ENCODE measurements at regions not wholly inside any gene's neighbourhood (a gene's known extent, or its start where the extent isn't known, plus 50 kb on each side); places are given as distances from the start of the nearest gene placed in this dataset.
A peak's percentile ranks its signal among the peaks of the same experiment; 100 is the strongest.
"Not testable (repeated sequence)": the region's sequence is repeated elsewhere in the genome, so short reads cannot be mapped to it uniquely, and the experiment has no call there.

DNA sequence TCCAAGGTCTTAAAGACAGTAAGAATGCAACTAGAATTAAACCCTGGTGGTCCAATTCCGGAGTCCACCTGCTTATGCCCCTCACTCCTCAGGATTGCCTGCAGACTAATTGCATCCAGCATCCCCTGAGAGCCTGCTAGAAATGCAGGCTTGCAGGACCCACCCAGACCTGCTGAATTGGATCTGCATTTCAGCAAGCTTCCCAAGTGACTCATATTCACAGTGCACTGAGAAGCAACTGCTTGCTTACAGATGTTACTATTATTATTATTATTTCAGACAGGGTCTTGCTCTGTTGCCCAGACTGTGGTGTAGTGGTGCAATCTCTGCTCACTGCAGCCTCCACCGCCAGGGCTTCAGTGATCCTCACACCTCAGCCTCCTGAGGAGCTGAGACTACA, 83.5 kb upstream of the VGLL4 start:
- DNase-seq (ENCODE audit: low read depth), result peak; percentile 33
- H3K4me3 ChIP-seq (ENCODE audit: control insufficient read depth, low read depth, low read length), result no peak overlapping the region
- no peak for TF ChIP-seq CTCF (conservative IDR thresholded peaks at IDR 0.05; ENCODE audit: control insufficient read depth, insufficient read depth, low read depth, low read length)

DNA sequence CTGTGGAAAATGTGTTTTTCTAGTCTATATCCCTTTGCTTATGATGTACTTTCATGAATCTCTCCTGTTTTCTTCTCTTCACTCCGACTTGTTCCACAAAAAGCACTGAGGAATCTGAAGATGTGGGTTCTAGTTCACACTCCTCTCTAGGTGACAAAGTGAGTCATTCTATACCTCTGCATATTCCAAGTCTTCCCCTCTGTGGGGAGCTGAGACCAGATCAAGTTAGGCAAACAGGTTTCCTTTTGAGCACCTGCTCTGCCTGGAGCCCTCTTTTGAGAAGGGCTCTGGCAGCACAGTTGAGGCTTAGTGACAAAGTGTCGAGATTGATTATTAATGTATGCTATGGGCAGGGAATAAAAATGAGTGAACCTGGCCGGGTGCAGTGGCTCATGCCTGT, 82.4 kb upstream of the VGLL4 start:
- H3K4me3 ChIP-seq (ENCODE audit: control insufficient read depth, low read depth, low read length), result no peak overlapping the region
- no peak for DNase-seq (ENCODE audit: low read depth)
- no peak for TF ChIP-seq CTCF (conservative IDR thresholded peaks at IDR 0.05; ENCODE audit: control insufficient read depth, insufficient read depth, low read depth, low read length)

- DNase-seq (ENCODE audit: low read depth); H3K4me3 ChIP-seq (ENCODE audit: control insufficient read depth, low read depth, low read length): not testable (repeated sequence)
Observed at GRCh38 chr3:11725340-11725641, 81.6 kb upstream of the VGLL4 start.

GRCh38 chr3:11724615-11725339, 81.1 kb upstream of the VGLL4 start:
- DNase-seq (ENCODE audit: low read depth), result no peak
- no peak for TF ChIP-seq CTCF (conservative IDR thresholded peaks at IDR 0.05; ENCODE audit: control insufficient read depth, insufficient read depth, low read depth, low read length)
- H3K4me3 ChIP-seq (ENCODE audit: control insufficient read depth, low read depth, low read length), result no peak overlapping the region

GRCh38 chr3:11721479-11721878, 77.8 kb upstream of the VGLL4 start:
- no peak for TF ChIP-seq CTCF (conservative IDR thresholded peaks at IDR 0.05; ENCODE audit: control insufficient read depth, insufficient read depth, low read depth, low read length)
- no peak for DNase-seq (ENCODE audit: low read depth)
- H3K4me3 ChIP-seq (ENCODE audit: control insufficient read depth, low read depth, low read length), result no peak overlapping the region

GRCh38 chr3:11720917-11721411, 77.2 kb upstream of the VGLL4 start:
- peak overlapping the region; percentile 72 for H3K4me3 ChIP-seq (ENCODE audit: control insufficient read depth, low read depth, low read length)
- TF ChIP-seq CTCF (conservative IDR thresholded peaks at IDR 0.05; ENCODE audit: control insufficient read depth, insufficient read depth, low read depth, low read length), result no peak
- no peak for DNase-seq (ENCODE audit: low read depth)

DNA sequence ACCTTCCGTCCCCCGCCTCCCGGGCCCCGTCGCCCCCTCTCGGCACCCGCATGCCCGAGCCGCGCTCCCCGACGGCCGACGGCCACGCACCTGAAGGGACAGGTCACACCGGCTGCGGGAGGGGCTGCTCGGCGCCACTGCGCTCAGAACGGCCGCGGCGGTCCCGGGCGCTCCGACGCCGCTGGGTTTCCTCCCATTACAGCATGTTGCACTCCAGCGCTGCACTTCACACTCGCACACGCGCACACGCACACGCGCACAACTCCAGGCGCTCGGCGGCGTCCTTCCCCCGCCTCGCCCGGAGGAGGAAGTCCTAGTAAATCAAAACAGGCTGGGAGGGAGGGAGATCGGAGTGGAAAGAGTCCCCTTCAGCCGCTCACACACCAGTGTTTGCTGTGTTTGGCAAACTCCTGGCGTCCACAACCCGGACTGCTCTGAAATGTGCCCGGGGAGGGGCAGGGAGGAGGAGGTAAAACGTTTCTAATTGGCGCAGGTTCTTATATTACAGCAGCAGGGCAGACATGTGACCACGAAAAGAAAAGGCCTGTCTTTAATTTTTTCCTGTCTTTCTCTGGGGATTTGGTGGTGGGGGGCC, 76.7 kb upstream of the VGLL4 start:
- DNase-seq (ENCODE audit: low read depth), result peak; percentile 48
- peak overlapping the region; percentile 72 for H3K4me3 ChIP-seq (ENCODE audit: control insufficient read depth, low read depth, low read length)
- no peak for TF ChIP-seq CTCF (conservative IDR thresholded peaks at IDR 0.05; ENCODE audit: control insufficient read depth, insufficient read depth, low read depth, low read length)

All from fibroblast of mammary gland (primary cell).